ENCODE measurements at regions not wholly inside any gene's neighbourhood (a gene's known extent, or its start where the extent isn't known, plus 50 kb on each side); places are given as distances from the start of the nearest gene placed in this dataset.

DNA sequence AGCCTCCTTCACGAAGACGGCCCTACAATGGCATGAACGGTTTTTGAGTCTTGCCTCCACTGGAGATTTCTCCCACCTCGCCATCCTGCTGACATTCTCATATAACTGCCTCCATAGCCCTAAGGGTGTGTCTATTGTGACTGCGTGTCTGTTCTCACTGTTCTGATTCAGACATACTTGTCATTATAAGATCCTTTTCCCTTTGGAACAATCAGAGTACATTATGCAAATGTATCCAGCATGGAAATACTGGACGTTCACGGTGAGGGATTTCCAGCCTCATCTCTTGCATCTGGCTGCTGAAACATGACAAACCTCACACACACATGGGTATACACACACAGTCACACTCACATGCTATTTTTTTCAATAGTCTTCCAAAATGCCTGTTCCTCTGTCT lies 402.1 kb downstream of the DIRAS2 start:
- Histone ChIP-seq H3K27me3 (ENCODE audit: control insufficient read depth in 1 of 2, insufficient read depth in 2 of 2, low read length in 2 of 2) (peaks cover 0 to 2% of the 10 kb centered on the region in 2 experiments), H3K9me3 (ENCODE audit: control insufficient read depth in 1 of 2, insufficient read depth in 1 of 2, low read length in 2 of 2) (no peaks in the 10 kb centered on the region), H3K4me1 (ENCODE audit: insufficient read depth, low read length) (no peaks in the 10 kb centered on the region), H3K36me3 (ENCODE audit: insufficient read depth, low read length) (no peaks in the 10 kb centered on the region), H3K4me3 (ENCODE audit: low read length) (no peak overlapping the region), H3K27ac (ENCODE audit: low read depth in 1 of 2, low read length in 2 of 2) (no peak overlapping the region)
- no peaks in the 10 kb centered on the region for H3K9me3 Mint-ChIP-seq
- POLR2A ChIA-PET, result no interaction called here
- DNase-seq (no peak), ATAC-seq (ENCODE audit: poor library complexity) (no peak)
- CTCF ChIA-PET, result no interaction called here
- H3K36me3 Mint-ChIP-seq (ENCODE audit: low read depth), result no peaks in the 10 kb centered on the region
- intact Hi-C loops (cut with DNase I, micrococcal nuclease), result no loop called here
- peaks cover 4% of the 10 kb centered on the region for H3K27me3 Mint-ChIP-seq
- TF ChIP-seq, protein P1, sequence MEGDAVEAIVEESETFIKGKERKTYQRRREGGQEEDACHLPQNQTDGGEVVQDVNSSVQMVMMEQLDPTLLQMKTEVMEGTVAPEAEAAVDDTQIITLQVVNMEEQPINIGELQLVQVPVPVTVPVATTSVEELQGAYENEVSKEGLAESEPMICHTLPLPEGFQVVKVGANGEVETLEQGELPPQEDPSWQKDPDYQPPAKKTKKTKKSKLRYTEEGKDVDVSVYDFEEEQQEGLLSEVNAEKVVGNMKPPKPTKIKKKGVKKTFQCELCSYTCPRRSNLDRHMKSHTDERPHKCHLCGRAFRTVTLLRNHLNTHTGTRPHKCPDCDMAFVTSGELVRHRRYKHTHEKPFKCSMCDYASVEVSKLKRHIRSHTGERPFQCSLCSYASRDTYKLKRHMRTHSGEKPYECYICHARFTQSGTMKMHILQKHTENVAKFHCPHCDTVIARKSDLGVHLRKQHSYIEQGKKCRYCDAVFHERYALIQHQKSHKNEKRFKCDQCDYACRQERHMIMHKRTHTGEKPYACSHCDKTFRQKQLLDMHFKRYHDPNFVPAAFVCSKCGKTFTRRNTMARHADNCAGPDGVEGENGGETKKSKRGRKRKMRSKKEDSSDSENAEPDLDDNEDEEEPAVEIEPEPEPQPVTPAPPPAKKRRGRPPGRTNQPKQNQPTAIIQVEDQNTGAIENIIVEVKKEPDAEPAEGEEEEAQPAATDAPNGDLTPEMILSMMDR (IDR thresholded peaks at IDR 0.05), result no peak
- H3K4me1 Mint-ChIP-seq (ENCODE audit: low read depth), result no peaks in the 10 kb centered on the region
- H3K4me3 Mint-ChIP-seq, result no peak overlapping the region
- H3K27ac Mint-ChIP-seq, result no peak overlapping the region

DNA sequence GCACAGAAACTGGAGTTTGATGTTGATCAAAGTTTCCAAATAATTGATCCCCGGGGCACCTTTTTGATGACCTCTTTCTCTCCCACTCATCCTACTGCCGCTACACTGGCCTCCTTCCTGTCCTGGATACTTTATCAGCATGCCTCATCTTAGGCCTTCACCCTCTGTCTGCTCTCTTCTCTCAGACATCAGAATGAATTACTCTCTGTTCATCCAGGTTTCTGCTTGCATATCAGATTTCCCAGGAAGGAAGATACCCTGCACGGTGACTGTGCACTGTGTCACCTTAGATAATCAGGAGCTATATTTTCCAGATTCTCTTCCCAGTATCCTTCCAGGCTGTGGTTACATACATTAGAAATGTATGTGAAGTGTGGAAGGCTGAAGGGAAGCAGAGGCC lies 397.0 kb downstream of the DIRAS2 start:
- TF ChIP-seq, protein P1 (IDR thresholded peaks at IDR 0.05), result no peak
- Histone ChIP-seq H3K4me1 (ENCODE audit: insufficient read depth, low read length) (no peaks in the 10 kb centered on the region), H3K4me3 (ENCODE audit: low read length) (no peak overlapping the region), H3K27ac (ENCODE audit: low read depth in 1 of 2, low read length in 2 of 2) (no peak overlapping the region), H3K36me3 (ENCODE audit: insufficient read depth, low read length) (no peaks in the 10 kb centered on the region), H3K27me3 (ENCODE audit: control insufficient read depth in 1 of 2, insufficient read depth in 2 of 2, low read length in 2 of 2) (no peaks in the 10 kb centered on the region), H3K9me3 (ENCODE audit: control insufficient read depth in 1 of 2, insufficient read depth in 1 of 2, low read length in 2 of 2) (no peaks in the 10 kb centered on the region)
- Mint-ChIP-seq H3K27ac (no peak overlapping the region), H3K4me1 (ENCODE audit: low read depth) (no peaks in the 10 kb centered on the region), H3K27me3 (peaks cover 10% of the 10 kb centered on the region), H3K36me3 (ENCODE audit: low read depth) (no peaks in the 10 kb centered on the region), H3K9me3 (no peaks in the 10 kb centered on the region), H3K4me3 (no peak overlapping the region)
- CTCF ChIA-PET, result no interaction called here
- intact Hi-C loops (cut with DNase I, micrococcal nuclease), result no loop called here
- POLR2A ChIA-PET, result no interaction called here
- ATAC-seq (ENCODE audit: poor library complexity), result no peak
- DNase-seq, result no peak

DNA sequence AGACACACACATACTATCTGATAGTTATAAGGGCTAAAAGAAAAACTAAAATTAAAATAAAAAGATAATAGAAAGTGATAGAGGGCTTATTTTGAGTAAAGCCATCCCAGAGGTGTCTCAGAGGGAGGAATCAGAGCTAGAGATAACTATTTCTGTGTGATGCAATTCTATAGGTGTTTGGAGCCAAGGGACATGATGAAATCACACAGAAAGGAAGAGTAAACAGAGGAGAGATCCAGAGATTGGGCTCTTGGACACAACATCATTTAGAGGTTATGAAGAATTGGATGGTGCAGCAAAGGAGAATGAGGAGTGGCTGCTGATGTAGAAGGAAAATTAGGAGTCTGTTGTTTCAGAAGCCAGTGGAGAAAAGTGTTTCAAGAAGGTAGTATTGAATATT lies 393.5 kb downstream of the DIRAS2 start:
- no peaks in the 10 kb centered on the region for H3K27me3 ChIP-seq (ENCODE audit: control insufficient read depth in 1 of 2, insufficient read depth in 2 of 2, low read length in 2 of 2)
- H3K36me3 ChIP-seq (ENCODE audit: insufficient read depth, low read length), result no peaks in the 10 kb centered on the region
- intact Hi-C loops (cut with DNase I, micrococcal nuclease), result no loop called here
- Mint-ChIP-seq H3K27ac (no peak overlapping the region), H3K36me3 (ENCODE audit: low read depth) (no peaks in the 10 kb centered on the region), H3K4me3 (no peak overlapping the region), H3K27me3 (peaks cover 10% of the 10 kb centered on the region), H3K4me1 (ENCODE audit: low read depth) (no peaks in the 10 kb centered on the region), H3K9me3 (no peaks in the 10 kb centered on the region)
- TF ChIP-seq, protein P1 (IDR thresholded peaks at IDR 0.05), result no peak
- H3K9me3 ChIP-seq (ENCODE audit: control insufficient read depth in 1 of 2, insufficient read depth in 1 of 2, low read length in 2 of 2), result no peaks in the 10 kb centered on the region
- POLR2A ChIA-PET, result no interaction called here
- H3K4me1 ChIP-seq (ENCODE audit: insufficient read depth, low read length), result no peaks in the 10 kb centered on the region
- DNase-seq, result no peak
- no peak for ATAC-seq (ENCODE audit: poor library complexity)
- H3K4me3 ChIP-seq (ENCODE audit: low read length), result no peak overlapping the region
- H3K27ac ChIP-seq (ENCODE audit: low read depth in 1 of 2, low read length in 2 of 2), result no peak overlapping the region
- CTCF ChIA-PET, result interaction anchor here (0.9 to 1.6 kb wide), 3 partner anchors 9 to 33 kb away, joined by 3 to 4 read pairs (median 4); no protein-coding TSS in a partner anchor

Measured in CD4-positive, alpha-beta T cell (primary cell).